ENCODE measurements at regions not wholly inside any gene's neighbourhood (a gene's known extent, or its start where the extent isn't known, plus 50 kb on each side); places are given as distances from the start of the nearest gene placed in this dataset.

DNA sequence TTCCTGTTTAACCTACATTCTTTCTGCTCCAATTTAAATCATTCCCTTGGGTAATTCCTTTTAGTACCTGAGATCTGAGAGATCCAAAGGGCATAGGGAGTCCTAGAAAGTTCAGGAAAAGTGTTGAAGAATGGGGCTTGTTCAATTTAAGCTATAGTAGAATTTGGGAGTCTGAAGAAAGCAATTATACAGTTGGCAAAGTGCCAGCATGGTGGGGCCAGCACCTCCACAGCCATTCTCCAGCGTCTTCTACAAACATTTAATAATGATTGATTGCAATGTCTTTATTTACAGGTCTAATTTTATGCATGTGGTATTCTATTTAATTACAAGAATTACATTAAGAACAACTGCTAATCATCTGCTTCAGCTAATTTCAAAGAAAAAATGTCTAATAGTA, 957.7 kb upstream of the GYPC start:
- TF ChIP-seq CTCF (IDR thresholded peaks at IDR 0.05) (no peak), POLR2A (IDR thresholded peaks at IDR 0.05) (no peak)
